ENCODE measurements at regions not wholly inside any gene's neighbourhood (a gene's known extent, or its start where the extent isn't known, plus 50 kb on each side); places are given as distances from the start of the nearest gene placed in this dataset.

- CTCF ChIA-PET = no interaction called here
- TF ChIP-seq FOXA1 (IDR thresholded peaks at IDR 0.05) = no peak
- TF ChIP-seq, protein P1, sequence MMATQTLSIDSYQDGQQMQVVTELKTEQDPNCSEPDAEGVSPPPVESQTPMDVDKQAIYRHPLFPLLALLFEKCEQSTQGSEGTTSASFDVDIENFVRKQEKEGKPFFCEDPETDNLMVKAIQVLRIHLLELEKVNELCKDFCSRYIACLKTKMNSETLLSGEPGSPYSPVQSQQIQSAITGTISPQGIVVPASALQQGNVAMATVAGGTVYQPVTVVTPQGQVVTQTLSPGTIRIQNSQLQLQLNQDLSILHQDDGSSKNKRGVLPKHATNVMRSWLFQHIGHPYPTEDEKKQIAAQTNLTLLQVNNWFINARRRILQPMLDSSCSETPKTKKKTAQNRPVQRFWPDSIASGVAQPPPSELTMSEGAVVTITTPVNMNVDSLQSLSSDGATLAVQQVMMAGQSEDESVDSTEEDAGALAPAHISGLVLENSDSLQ (IDR thresholded peaks at IDR 0.05) = no peak
- TF ChIP-seq FOXK2 (IDR thresholded peaks at IDR 0.05) = no peak
- TF ChIP-seq ZNF384 (IDR thresholded peaks at IDR 0.05) = no peak
- TF ChIP-seq ELF4 (IDR thresholded peaks at IDR 0.05) = no peak
- no peak for TF ChIP-seq L3MBTL2 (conservative IDR thresholded peaks at IDR 0.05)
- no peak for TF ChIP-seq ARNT (IDR thresholded peaks at IDR 0.05)
- no peak for DNase-seq (ENCODE audit: extremely low spot score)
- POLR2A ChIA-PET = no interaction called here
Observed at GRCh38 chr16:7185165-7185564, 147.5 kb upstream of the RBFOX1 start.

DNA sequence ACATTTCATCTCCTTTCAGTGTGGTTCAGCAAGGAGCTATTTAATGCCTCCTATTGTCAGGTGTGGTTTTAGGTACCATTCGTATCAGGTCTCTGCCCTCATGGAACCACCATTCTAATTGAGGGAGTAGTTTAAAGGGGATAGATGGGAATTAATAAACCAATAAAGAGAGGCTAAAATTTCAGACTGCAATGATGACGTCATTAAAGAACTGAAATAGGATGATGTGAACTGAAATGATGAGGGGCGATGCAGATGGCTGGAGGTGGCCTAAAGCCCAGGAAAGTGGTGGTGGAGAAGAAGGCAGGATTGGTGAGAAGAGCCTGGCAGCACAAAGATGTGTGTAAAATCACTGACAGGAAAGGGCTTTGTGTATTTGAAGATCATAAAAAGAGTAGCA, 148.9 kb upstream of the RBFOX1 start:
- TF ChIP-seq HDGF (IDR thresholded peaks at IDR 0.05; ENCODE audit: borderline replicate concordance) (no peak), TARDBP (IDR thresholded peaks at IDR 0.05) (no peak), ARNT (IDR thresholded peaks at IDR 0.05) (no peak), BHLHE40 (IDR thresholded peaks at IDR 0.05; ENCODE audit: borderline replicate concordance) (no peak), ELF4 (IDR thresholded peaks at IDR 0.05) (no peak), LEF1 (IDR thresholded peaks at IDR 0.05; ENCODE audit: borderline replicate concordance) (no peak), NFRKB (IDR thresholded peaks at IDR 0.05) (no peak), SP1 (IDR thresholded peaks at IDR 0.05) (no peak), FOXA1 (IDR thresholded peaks at IDR 0.05) (no peak), L3MBTL2 (conservative IDR thresholded peaks at IDR 0.05) (no peak), FOXM1 (IDR thresholded peaks at IDR 0.05; ENCODE audit: borderline replicate concordance) (no peak), ZNF384 (IDR thresholded peaks at IDR 0.05) (no peak), CTBP1 (IDR thresholded peaks at IDR 0.05; ENCODE audit: borderline replicate concordance) (no peak), FOXK2 (IDR thresholded peaks at IDR 0.05) (no peak), SUZ12 (IDR thresholded peaks at IDR 0.05) (no peak)
- TF ChIP-seq, protein P1 (IDR thresholded peaks at IDR 0.05) = no peak
- CTCF ChIA-PET = no interaction called here
- POLR2A ChIA-PET = no interaction called here
- DNase-seq (ENCODE audit: extremely low spot score) = no peak

DNA sequence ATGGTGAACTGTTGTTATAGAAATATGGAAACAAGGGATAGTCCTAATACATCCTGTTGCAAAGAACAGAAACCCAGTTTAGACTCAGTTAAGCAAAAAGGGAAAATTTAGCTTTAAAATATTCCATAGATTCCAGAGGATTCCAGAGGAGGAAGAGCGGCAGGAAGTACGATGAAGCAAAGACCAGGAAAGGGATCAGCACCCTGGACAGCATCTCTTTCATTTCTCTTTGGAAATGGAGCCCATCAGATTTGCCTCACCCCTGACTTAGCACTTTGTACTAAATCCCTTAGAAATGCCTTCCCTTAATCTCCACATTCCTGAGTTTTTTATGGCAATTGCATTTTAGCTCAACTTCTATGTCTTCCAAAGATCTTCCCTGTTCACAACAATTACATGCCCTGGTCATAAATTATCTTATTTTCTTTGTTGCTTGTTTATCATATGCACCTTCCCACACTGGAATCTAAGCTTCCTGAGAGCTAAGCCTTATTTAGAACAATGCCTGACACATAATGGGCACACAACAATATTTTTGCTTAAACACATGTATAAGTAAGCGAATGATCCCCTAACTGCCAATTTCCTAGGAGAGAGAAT, 150.0 kb upstream of the RBFOX1 start:
- CTCF ChIA-PET = no interaction called here
- DNase-seq (ENCODE audit: extremely low spot score) = no peak
- TF ChIP-seq HDGF (IDR thresholded peaks at IDR 0.05; ENCODE audit: borderline replicate concordance) (no peak), FOXK2 (IDR thresholded peaks at IDR 0.05) (no peak), SUZ12 (IDR thresholded peaks at IDR 0.05) (no peak), TARDBP (IDR thresholded peaks at IDR 0.05) (no peak), LEF1 (IDR thresholded peaks at IDR 0.05; ENCODE audit: borderline replicate concordance) (no peak), NFRKB (IDR thresholded peaks at IDR 0.05) (no peak), ZNF384 (IDR thresholded peaks at IDR 0.05) (no peak), ELF4 (IDR thresholded peaks at IDR 0.05) (no peak), ARNT (IDR thresholded peaks at IDR 0.05) (no peak), CTBP1 (IDR thresholded peaks at IDR 0.05; ENCODE audit: borderline replicate concordance) (no peak), SP1 (IDR thresholded peaks at IDR 0.05) (no peak), FOXM1 (IDR thresholded peaks at IDR 0.05; ENCODE audit: borderline replicate concordance) (no peak), FOXA1 (IDR thresholded peaks at IDR 0.05) (no peak), L3MBTL2 (conservative IDR thresholded peaks at IDR 0.05) (no peak), BHLHE40 (IDR thresholded peaks at IDR 0.05; ENCODE audit: borderline replicate concordance) (no peak)
- TF ChIP-seq, protein P1 (IDR thresholded peaks at IDR 0.05) = no peak
- POLR2A ChIA-PET = no interaction called here

DNA sequence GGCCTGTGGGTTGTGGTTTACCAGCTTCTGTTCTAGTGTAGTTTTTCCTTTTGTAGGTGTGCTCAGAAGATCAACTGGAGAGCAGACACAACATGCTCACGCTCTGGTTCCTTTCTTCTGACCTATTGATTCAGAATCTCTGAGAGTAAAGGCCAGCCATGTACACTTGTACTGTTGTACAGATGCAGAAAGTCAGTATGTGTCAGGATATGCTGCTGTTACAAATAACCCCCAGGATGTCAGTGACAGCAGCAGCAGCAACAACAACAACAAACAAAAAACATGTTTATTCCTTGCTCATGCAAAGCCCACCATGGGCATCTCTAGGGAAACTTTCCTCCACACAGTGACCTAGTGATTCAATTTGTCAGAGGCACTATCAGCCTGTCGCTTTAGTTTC, 154.8 kb upstream of the RBFOX1 start:
- TF ChIP-seq ARNT (IDR thresholded peaks at IDR 0.05) (no peak), ZNF384 (IDR thresholded peaks at IDR 0.05) (no peak), FOXA1 (IDR thresholded peaks at IDR 0.05) (no peak), FOXM1 (IDR thresholded peaks at IDR 0.05; ENCODE audit: borderline replicate concordance) (no peak), SUZ12 (IDR thresholded peaks at IDR 0.05) (no peak), CTBP1 (IDR thresholded peaks at IDR 0.05; ENCODE audit: borderline replicate concordance) (no peak), LEF1 (IDR thresholded peaks at IDR 0.05; ENCODE audit: borderline replicate concordance) (no peak), HDGF (IDR thresholded peaks at IDR 0.05; ENCODE audit: borderline replicate concordance) (no peak), FOXK2 (IDR thresholded peaks at IDR 0.05) (no peak), BHLHE40 (IDR thresholded peaks at IDR 0.05; ENCODE audit: borderline replicate concordance) (no peak), ELF4 (IDR thresholded peaks at IDR 0.05) (no peak), NFRKB (IDR thresholded peaks at IDR 0.05) (no peak)
- TF ChIP-seq, protein P1 (IDR thresholded peaks at IDR 0.05) = no peak
- ChIA-PET CTCF (no interaction called here), POLR2A (no interaction called here)
- no peak for DNase-seq (ENCODE audit: extremely low spot score)

DNA sequence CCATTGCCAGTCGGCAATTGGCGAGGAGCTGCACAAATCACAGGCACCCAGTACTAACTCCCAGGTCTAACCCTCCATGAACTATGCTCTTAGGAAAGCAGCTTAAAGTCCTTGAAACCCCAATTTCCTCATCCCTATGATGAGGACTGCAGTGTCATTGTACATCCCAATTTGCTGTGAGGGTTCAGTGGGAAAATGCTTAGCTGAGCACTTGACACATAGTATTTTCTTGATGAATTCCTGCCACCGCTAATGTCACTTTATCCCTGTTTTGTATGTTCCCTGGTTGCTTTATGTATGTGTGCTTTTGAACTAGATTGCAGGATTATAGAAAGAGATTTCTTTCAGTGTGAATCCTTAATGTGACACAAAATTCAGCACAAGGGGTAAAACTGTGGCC, 161.5 kb upstream of the RBFOX1 start:
- ChIA-PET CTCF (interaction anchor here (0.6 kb wide), 1 partner anchor 63 kb away, joined by 3 read pairs; no protein-coding TSS in a partner anchor), POLR2A (no interaction called here)
- DNase-seq (ENCODE audit: extremely low spot score) = no peak
- no peak for TF ChIP-seq NFRKB (IDR thresholded peaks at IDR 0.05)
- TF ChIP-seq L3MBTL2 (conservative IDR thresholded peaks at IDR 0.05) = no peak
- no peak for TF ChIP-seq LEF1 (IDR thresholded peaks at IDR 0.05; ENCODE audit: borderline replicate concordance)
- TF ChIP-seq ELF4 (IDR thresholded peaks at IDR 0.05) = no peak
- TF ChIP-seq TARDBP (IDR thresholded peaks at IDR 0.05) = no peak
- TF ChIP-seq BHLHE40 (IDR thresholded peaks at IDR 0.05; ENCODE audit: borderline replicate concordance) = no peak
- no peak for TF ChIP-seq SP1 (IDR thresholded peaks at IDR 0.05)
- TF ChIP-seq, protein P1 (IDR thresholded peaks at IDR 0.05) = no peak
- no peak for TF ChIP-seq SUZ12 (IDR thresholded peaks at IDR 0.05)
- TF ChIP-seq HDGF (IDR thresholded peaks at IDR 0.05; ENCODE audit: borderline replicate concordance) = no peak
- TF ChIP-seq CTBP1 (IDR thresholded peaks at IDR 0.05; ENCODE audit: borderline replicate concordance) = no peak
- TF ChIP-seq ZNF384 (IDR thresholded peaks at IDR 0.05) = no peak
